ENCODE measurements at regions not wholly inside any gene's neighbourhood (a gene's known extent, or its start where the extent isn't known, plus 50 kb on each side); places are given as distances from the start of the nearest gene placed in this dataset.

- H3K9me3 ChIP-seq (ENCODE audit: control insufficient read depth, insufficient read depth, low read length), result no peaks in the 10 kb centered on the region
- TF ChIP-seq CTCF (IDR thresholded peaks at IDR 0.05; ENCODE audit: low read depth, low read length), result no peak
- POLR2A ChIA-PET, result no interaction called here
- DNase-seq (ENCODE audit: low read depth, low spot score), result no peak
- H3K4me3 ChIP-seq (ENCODE audit: low read depth, low read length), result no peak overlapping the region
- CTCF ChIA-PET, result interaction anchor here (1.6 kb wide), 1 partner anchor 47 kb away, joined by 4 read pairs; no protein-coding TSS in a partner anchor
- no peak overlapping the region for H3K27ac ChIP-seq (ENCODE audit: low read depth, low read length)
- H3K27me3 ChIP-seq (ENCODE audit: control insufficient read depth, insufficient read depth, low read length), result peaks cover 6% of the 10 kb centered on the region
Observed at GRCh38 chr6:159586684-159587083, 106.4 kb downstream of the SOD2 start.

GRCh38 chr6:159582736-159583135 is 110.3 kb downstream of the SOD2 start:
- Histone ChIP-seq H3K9me3 (ENCODE audit: control insufficient read depth, insufficient read depth, low read length) (no peaks in the 10 kb centered on the region), H3K27me3 (ENCODE audit: control insufficient read depth, insufficient read depth, low read length) (peaks cover 13% of the 10 kb centered on the region), H3K4me3 (ENCODE audit: low read depth, low read length) (no peak overlapping the region), H3K27ac (ENCODE audit: low read depth, low read length) (no peak overlapping the region)
- ChIA-PET POLR2A (no interaction called here), CTCF (no interaction called here)
- no peak for TF ChIP-seq CTCF (IDR thresholded peaks at IDR 0.05; ENCODE audit: low read depth, low read length)
- DNase-seq (ENCODE audit: low read depth, low spot score), result no peak

- Histone ChIP-seq H3K27me3 (ENCODE audit: control insufficient read depth, insufficient read depth, low read length) (peaks cover 7% of the 10 kb centered on the region), H3K4me3 (ENCODE audit: low read depth, low read length) (no peak overlapping the region), H3K9me3 (ENCODE audit: control insufficient read depth, insufficient read depth, low read length) (no peaks in the 10 kb centered on the region), H3K27ac (ENCODE audit: low read depth, low read length) (no peak overlapping the region)
- ChIA-PET POLR2A (no interaction called here), CTCF (no interaction called here)
- no peak for TF ChIP-seq CTCF (IDR thresholded peaks at IDR 0.05; ENCODE audit: low read depth, low read length)
- DNase-seq (ENCODE audit: low read depth, low spot score), result no peak
Observed at GRCh38 chr6:159578629-159579028, 114.4 kb downstream of the SOD2 start.

GRCh38 chr6:159577564-159577963 is 115.5 kb downstream of the SOD2 start:
- CTCF ChIA-PET, result no interaction called here
- POLR2A ChIA-PET, result no interaction called here
- no peak for DNase-seq (ENCODE audit: low read depth, low spot score)

More at GRCh38 chr6:159577564-159577963, 115.5 kb downstream of the SOD2 start:
- no peak for TF ChIP-seq CTCF (IDR thresholded peaks at IDR 0.05; ENCODE audit: low read depth, low read length)
- Histone ChIP-seq H3K27ac (ENCODE audit: low read depth, low read length) (no peak overlapping the region), H3K9me3 (ENCODE audit: control insufficient read depth, insufficient read depth, low read length) (no peaks in the 10 kb centered on the region), H3K27me3 (ENCODE audit: control insufficient read depth, insufficient read depth, low read length) (peaks cover 7% of the 10 kb centered on the region), H3K4me3 (ENCODE audit: low read depth, low read length) (no peak overlapping the region)
